Smooth muscle cell (in vitro differentiated cells): ENCODE measurements at regions not wholly inside any gene's neighbourhood (a gene's known extent, or its start where the extent isn't known, plus 50 kb on each side); places are given as distances from the start of the nearest gene placed in this dataset.

Source experiments
- DNase-seq: peaks from one replicate; lab custom pipeline; 2025; ENCODE audit not compliant: unreplicated experiment; lab: John Stamatoyannopoulos, UW
- H2AFZ ChIP-seq: fragments of 200-600 bp; sonication (generic); 2 replicates; pipeline ENCODE4 v1.6.0; 2016; ENCODE audit warnings: antibody characterized with exemption, low read depth, mild to moderate bottlenecking
- H3F3A ChIP-seq: fragments of 200-600 bp; sonication (generic); 2 replicates; pipeline ENCODE4 v1.6.0; 2017; ENCODE audit warnings: antibody characterized with exemption, low read depth
- H3K27ac ChIP-seq: fragments of 200-600 bp; sonication (generic); 2 replicates; pipeline ENCODE4 v1.5.1; 2016; ENCODE audit warnings: low read depth, mild to moderate bottlenecking
- H3K27me3 ChIP-seq: fragments of 200-600 bp; sonication (generic); 2 replicates; pipeline ENCODE4 v1.6.1; 2016; ENCODE audit warnings: low read depth, mild to moderate bottlenecking
- H3K36me3 ChIP-seq: fragments of 200-600 bp; sonication (generic); 2 replicates; pipeline ENCODE4 v1.5.1; 2016; ENCODE audit warnings: low read depth
- H3K4me1 ChIP-seq: fragments of 200-600 bp; sonication (generic); 2 replicates; pipeline ENCODE4 v1.5.1; 2016; ENCODE audit warnings: low read depth
- H3K4me2 ChIP-seq: fragments of 200-600 bp; sonication (generic); 2 replicates; pipeline ENCODE4 v1.6.0; 2016; ENCODE audit warnings: mild to moderate bottlenecking
- H3K4me3 ChIP-seq: fragments of 200-600 bp; sonication (generic); 2 replicates; pipeline ENCODE4 v1.5.1; 2016; ENCODE audit warnings: mild to moderate bottlenecking
- H3K79me2 ChIP-seq: fragments of 200-600 bp; sonication (generic); 2 replicates; pipeline ENCODE4 v1.6.0; 2016; ENCODE audit warnings: low read depth, mild to moderate bottlenecking
- H3K9ac ChIP-seq: fragments of 200-600 bp; sonication (generic); 2 replicates; pipeline ENCODE4 v1.6.0; 2016; ENCODE audit warnings: low read depth
- H3K9me3 ChIP-seq: fragments of 200-600 bp; sonication (generic); replicated peaks from 2 replicates; pipeline ENCODE4 v1.5.1; 2016; ENCODE audit warnings: low read depth
- H4K20me1 ChIP-seq: fragments of 200-600 bp; sonication (generic); 2 replicates; pipeline ENCODE4 v1.6.0; 2016; ENCODE audit warnings: low read depth
- CTCF ChIP-seq: fragments of 200-600 bp; sonication (generic); IDR thresholded peaks from 2 replicates; pipeline ENCODE4 v1.5.1; 2017; ENCODE audit warnings: borderline replicate concordance, mild to moderate bottlenecking, antibody characterized with exemption; ENCODE audit not compliant: insufficient read depth, poor library complexity, severe bottlenecking
- WGBS: methylation state at CpG from one replicate; pipeline ENCODE4 v1.1.7; 2016; ENCODE audit warnings: low lambda C conversion rate; 5-methylcytosine and 5-hydroxymethylcytosine counted together

DNA sequence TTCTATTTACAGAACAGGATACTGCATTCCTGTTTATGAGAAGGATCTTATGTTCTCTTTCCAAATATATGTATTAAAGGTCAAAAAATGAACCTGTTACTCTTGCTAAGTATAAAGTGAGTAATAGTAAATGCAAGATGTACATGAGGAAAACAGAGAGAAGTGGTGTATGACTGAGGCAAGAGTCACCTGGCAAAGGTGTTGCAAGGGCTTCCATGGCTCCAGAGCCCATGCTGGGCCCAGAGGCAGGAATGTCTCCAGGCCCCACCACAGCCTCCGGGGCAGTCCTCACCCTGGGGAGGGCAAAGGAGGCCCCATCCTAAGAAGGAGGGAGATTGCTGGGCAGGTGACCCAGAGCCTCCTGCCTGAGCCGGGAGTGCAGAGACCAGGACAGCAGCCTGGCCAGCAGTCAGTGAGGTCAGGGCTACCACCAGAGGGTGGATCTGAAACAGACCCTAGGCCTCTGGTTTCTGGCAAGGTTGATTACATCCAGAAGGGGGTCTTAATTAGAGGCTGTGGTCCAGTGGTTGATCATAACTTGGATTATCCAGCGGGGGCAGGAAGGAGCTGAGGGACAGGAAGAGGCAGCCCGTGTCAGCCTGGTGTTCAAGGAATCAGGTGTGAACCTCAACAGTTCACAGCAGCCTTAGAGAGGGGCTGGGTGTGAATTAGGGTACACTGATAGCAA, 57.3 kb upstream of the CPLX2 start:
- no peak overlapping the region for H3K9ac ChIP-seq
- H3K36me3 ChIP-seq, result no peaks in the 10 kb centered on the region
- no peak overlapping the region for H3K27ac ChIP-seq
- TF ChIP-seq CTCF, result no peak
- WGBS, result 87% methylated on average over 4 of the region's 4 CpGs
- H3F3A ChIP-seq, result no peaks in the 10 kb centered on the region
- H3K9me3 ChIP-seq, result no peaks in the 10 kb centered on the region
- no peak overlapping the region for H3K4me3 ChIP-seq
- no peak for DNase-seq
- H3K4me2 ChIP-seq, result no peak overlapping the region
- H3K27me3 ChIP-seq, result no peaks in the 10 kb centered on the region
- H2AFZ ChIP-seq, result no peak overlapping the region
- H3K79me2 ChIP-seq, result no peaks in the 10 kb centered on the region
- H3K4me1 ChIP-seq, result no peaks in the 10 kb centered on the region
- H4K20me1 ChIP-seq, result no peaks in the 10 kb centered on the region

- Histone ChIP-seq H3K27me3 (no peaks in the 10 kb centered on the region), H4K20me1 (no peaks in the 10 kb centered on the region), H3K36me3 (no peaks in the 10 kb centered on the region), H2AFZ (no peak overlapping the region), H3K9ac (no peak overlapping the region), H3K27ac (no peak overlapping the region), H3K4me1 (no peaks in the 10 kb centered on the region), H3K4me3 (no peak overlapping the region), H3K79me2 (no peaks in the 10 kb centered on the region), H3K9me3 (no peaks in the 10 kb centered on the region), H3F3A (no peaks in the 10 kb centered on the region), H3K4me2 (peak overlapping the region; percentile 45)
- peak; percentile 4 for DNase-seq
- 43% methylated on average over 10 of the region's 10 CpGs for WGBS
- no peak for TF ChIP-seq CTCF
Measured at GRCh38 chr5:175814691-175815090, 56.7 kb upstream of the CPLX2 start.

DNA sequence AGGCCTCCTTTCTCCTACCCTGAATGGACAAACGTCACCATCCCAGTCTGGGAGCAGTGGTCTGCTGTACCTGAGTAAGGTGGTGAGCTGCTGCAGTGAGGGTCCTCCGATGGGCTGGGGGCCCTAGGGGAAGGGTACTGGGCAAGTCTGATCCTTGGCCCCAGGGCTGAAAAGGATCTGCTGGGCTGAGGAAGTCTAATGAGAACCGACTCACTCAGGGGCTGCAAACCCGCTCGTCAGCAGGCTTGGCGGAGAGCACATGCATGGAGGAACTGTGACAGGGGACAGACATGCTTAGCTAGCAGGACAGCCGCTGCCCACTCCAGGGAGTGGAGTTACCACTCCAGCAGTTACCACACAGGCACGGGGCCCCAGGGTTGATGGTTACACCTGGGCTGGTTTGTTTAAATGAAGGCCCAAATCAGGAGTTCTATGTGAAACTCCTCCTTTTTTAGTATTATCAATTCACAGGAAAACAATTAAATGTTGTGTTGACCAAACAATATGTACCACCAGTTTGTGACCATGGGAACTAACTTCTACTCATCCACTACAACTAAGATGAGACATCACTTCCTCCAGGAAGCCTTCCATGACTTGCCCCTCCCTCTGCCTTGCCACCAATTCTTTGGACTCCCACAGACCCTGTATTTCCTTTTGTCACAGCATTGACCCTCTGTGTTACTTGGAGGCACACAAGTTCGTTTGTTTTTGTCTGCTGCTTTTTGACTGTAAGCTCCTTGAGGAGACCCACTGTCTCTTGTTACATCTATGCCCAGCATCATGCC, 56.1 kb upstream of the CPLX2 start:
- H3K27me3 ChIP-seq, result no peaks in the 10 kb centered on the region
- no peaks in the 10 kb centered on the region for H3K4me1 ChIP-seq
- no peaks in the 10 kb centered on the region for H4K20me1 ChIP-seq
- H2AFZ ChIP-seq, result no peak overlapping the region
- H3K9ac ChIP-seq, result no peak overlapping the region
- no peak overlapping the region for H3K27ac ChIP-seq
- TF ChIP-seq CTCF, result no peak
- H3K4me3 ChIP-seq, result no peak overlapping the region
- WGBS, result 90% methylated on average over 9 of the region's 9 CpGs
- no peaks in the 10 kb centered on the region for H3K9me3 ChIP-seq
- H3F3A ChIP-seq, result no peaks in the 10 kb centered on the region
- H3K36me3 ChIP-seq, result no peaks in the 10 kb centered on the region
- peak overlapping the region; percentile 45 for H3K4me2 ChIP-seq
- no peaks in the 10 kb centered on the region for H3K79me2 ChIP-seq
- no peak for DNase-seq
